GM20000 (cell line): ENCODE measurements at regions not wholly inside any gene's neighbourhood (a gene's known extent, or its start where the extent isn't known, plus 50 kb on each side); places are given as distances from the start of the nearest gene placed in this dataset.

ENCODE experiments used
- DNase-seq: peaks from one replicate; pipeline ENCODE4 v3.0.0; 2012; ENCODE audit warnings: low spot score
- CTCF ChIP-seq: IDR thresholded peaks from 2 replicates; pipeline ENCODE4 v1.5.1; 2012; ENCODE audit warnings: mild to moderate bottlenecking, control low read depth; ENCODE audit errors: extremely low read depth, missing control alignments

- DNase-seq = no peak
These were observed 272.2 kb upstream of the ID2 start for GRCh38 chr2:8409461-8410260.

GRCh38 chr2:8412082-8412481, 269.8 kb upstream of the ID2 start:
- TF ChIP-seq CTCF = no peak
- DNase-seq = no peak

More at GRCh38 chr2:8409461-8410260, 272.2 kb upstream of the ID2 start:
- no peak for TF ChIP-seq CTCF

- TF ChIP-seq CTCF = no peak
- no peak for DNase-seq
These were observed 269.3 kb upstream of the ID2 start for GRCh38 chr2:8412586-8412985.

GRCh38 chr2:8413589-8414135, 268.2 kb upstream of the ID2 start:
- no peak for TF ChIP-seq CTCF
- no peak for DNase-seq

- DNase-seq = no peak
- TF ChIP-seq CTCF = no peak
These were observed 266.6 kb upstream of the ID2 start for GRCh38 chr2:8414946-8415879.

- no peak for DNase-seq
- TF ChIP-seq CTCF = no peak
These were observed 265.8 kb upstream of the ID2 start for GRCh38 chr2:8416001-8416571.
